HG02852 (cell line): ENCODE measurements at regions not wholly inside any gene's neighbourhood (a gene's known extent, or its start where the extent isn't known, plus 50 kb on each side); places are given as distances from the start of the nearest gene placed in this dataset.

Experiments used
- ATAC-seq: cut with Tn5 transposase; IDR thresholded peaks from one replicate; pipeline ENCODE4 v1.9.1; 2021; ENCODE audit warnings: mild to moderate bottlenecking, moderate library complexity; ENCODE audit not compliant: unreplicated experiment

GRCh38 chr16:49027420-49027819, 254.2 kb downstream of the CBLN1 start:
- ATAC-seq = no peak

GRCh38 chr16:49026566-49027181, 255.0 kb downstream of the CBLN1 start:
- ATAC-seq = no peak

- no peak for ATAC-seq
These were observed 256.7 kb downstream of the CBLN1 start for GRCh38 chr16:49024896-49025295.

GRCh38 chr16:49024016-49024415, 257.6 kb downstream of the CBLN1 start:
- ATAC-seq = no peak

DNA sequence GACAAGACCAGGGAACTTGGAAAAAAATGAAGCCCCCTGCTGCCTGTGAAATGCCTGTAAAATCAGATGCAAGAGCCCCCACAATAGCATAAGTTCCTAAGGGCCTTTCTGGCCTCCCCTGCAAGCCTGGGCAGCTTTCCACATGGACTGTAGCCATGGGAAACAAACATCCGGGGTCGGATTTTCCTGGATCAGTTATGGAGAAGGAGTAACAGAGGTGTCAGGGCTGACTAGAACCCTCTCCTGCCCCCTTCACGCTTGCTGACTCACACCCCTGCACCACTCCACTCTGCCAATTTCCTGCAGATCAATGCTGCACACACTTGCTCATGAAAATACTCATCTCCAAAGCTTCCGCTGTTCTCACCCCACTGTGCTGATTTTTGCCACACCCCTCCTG, 258.6 kb downstream of the CBLN1 start:
- ATAC-seq = no peak

DNA sequence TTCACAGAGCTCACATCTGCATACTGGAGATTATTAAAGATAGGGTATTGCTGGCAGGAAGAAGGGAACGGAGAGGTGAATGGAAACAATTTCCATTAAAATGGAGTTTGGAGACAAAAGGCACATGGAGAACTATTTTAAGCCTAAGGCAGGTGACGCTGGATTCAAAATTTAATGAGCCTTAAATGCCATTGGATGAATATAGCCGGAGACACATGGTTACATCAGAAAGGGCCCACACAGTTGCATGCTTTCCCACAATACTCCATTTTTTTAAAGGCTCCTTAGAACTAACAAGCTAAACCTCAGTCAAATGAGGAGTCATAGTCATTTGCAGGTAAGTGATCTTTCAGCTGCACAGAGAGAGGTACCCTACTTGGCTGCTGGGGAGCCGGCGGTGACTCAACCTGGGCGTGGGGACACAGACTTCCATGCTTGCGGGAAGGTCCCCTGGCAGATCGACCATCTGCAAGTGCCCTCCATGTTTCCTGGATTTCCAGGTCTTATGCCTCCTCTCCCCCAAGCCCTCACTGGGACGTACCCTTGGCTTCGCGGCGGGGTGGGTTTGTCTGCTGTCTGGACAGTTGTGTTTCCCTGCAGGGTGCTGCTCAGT, 259.2 kb downstream of the CBLN1 start:
- no peak for ATAC-seq

GRCh38 chr16:49021136-49021535, 260.5 kb downstream of the CBLN1 start:
- no peak for ATAC-seq

GRCh38 chr16:49020436-49020835, 261.2 kb downstream of the CBLN1 start:
- ATAC-seq = no peak

DNA sequence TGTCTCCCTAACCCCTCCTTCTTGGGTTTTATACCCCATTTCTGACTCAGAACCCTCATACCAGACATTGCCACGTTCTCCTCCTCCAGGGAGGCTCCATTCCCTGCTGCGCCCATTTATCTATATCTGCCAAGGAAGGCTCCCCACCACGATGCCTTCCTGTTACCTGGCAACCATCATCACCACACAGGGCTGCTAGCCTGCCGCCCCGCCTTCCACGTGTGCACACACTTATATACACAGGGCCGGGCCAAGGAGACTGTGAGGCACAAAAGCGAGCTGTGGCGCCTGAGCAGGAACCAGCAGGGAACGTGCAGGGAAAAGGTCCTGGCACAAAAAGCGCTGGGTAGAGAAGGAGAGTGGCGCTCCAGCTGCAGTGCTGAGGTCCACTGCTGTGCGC, 261.8 kb downstream of the CBLN1 start:
- ATAC-seq = no peak

- no peak for ATAC-seq
These were observed 262.5 kb downstream of the CBLN1 start for GRCh38 chr16:49019081-49019633.

- no peak for ATAC-seq
These were observed 263.2 kb downstream of the CBLN1 start for GRCh38 chr16:49018259-49018931.

DNA sequence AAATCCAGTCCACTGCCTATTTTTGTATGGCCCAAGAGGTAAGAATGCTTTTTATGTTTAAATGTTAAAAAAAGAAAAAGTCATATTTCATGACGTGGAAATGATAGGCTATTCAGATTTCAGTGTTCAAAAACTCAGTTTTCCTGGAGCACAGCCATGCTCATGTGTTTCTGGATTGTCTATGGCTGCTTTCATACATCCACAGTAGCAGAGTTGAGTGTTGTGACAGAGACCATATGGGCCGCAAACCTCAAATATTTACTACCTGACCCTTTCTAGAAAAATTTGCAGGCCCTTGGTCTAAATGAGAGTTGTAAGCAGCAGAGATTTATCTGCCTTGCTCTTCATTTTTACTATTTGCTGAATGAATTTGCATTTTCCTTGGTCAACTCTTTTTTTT, 264.1 kb downstream of the CBLN1 start:
- no peak for ATAC-seq

DNA sequence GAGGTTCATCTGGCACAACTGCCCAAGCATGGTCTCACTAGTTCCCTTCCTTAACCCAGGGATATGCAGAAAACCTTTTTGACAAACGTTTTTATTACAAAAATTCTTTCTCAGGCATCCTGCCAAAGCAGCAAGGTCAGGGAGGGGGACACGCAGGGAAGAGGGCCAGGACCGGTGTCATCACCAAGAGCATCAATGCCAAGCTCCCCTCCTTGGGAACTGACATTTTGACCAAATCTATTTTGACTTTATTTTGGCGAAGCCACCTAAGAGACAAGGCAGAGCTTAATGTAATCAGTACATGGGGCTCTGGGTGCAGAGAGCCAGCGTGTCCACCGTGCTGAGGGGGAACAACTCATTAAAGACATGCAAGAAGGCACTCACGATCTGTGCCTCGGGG, 265.2 kb downstream of the CBLN1 start:
- no peak for ATAC-seq

- no peak for ATAC-seq
These were observed 266.4 kb downstream of the CBLN1 start for GRCh38 chr16:49015225-49015592.

GRCh38 chr16:49014277-49015224, 267.1 kb downstream of the CBLN1 start:
- ATAC-seq = no peak

- no peak for ATAC-seq
These were observed 267.9 kb downstream of the CBLN1 start for GRCh38 chr16:49013727-49014080.

DNA sequence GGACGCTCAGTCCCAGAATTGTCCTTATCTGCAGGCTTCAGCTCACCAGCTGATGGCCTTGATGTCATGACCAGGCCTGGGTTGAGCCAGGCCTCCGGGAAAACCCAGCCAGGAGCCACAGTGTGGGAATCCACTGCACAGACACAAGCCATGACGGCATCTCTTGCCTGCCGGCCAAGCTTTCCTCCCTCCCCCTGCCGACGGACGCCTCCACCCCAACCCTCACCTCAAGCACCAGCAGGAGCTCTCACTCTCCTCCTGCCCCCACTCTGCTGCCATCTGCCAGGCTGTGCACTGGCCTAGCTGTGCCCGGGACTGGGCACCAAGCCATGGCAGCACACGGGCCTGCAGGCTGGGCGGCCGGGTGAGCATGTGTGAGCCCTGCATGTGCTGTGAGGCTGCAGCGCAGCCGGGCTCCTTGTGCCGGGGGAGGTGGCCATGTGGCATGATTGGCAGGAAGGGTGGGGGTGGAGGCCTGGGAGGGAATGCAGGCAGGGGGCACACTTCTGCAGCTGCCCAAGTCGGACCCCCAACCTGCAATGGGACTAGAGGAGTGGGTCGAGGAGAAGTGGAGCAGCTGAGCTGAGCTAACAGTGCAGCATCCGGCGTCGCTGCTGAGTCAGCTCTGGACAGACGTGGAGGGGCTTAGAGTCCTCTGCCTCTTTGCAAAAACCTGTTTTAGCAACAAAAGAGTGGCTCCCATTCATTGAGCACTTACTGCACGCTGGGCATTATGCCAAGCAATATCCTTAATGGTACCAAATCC, 268.5 kb downstream of the CBLN1 start:
- ATAC-seq = no peak

DNA sequence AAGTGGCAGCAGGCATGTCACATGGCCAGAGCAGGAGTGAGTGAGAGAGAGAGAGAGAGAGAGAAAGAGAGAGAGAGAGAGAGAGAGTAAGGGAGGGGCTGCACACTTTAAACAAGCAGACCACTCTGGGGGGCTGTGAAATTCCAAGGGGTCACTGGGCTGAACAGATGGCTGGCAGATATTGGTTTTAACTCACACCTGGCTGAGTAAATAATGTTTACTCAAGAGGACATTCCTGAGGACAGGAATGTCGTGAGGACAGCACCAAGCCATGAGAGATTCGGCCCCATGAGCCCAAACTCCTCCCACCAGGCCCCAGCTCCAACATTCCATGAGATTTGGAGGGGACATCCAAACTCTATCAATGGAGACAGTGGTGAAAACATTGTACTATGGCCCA, 269.7 kb downstream of the CBLN1 start:
- ATAC-seq = no peak

DNA sequence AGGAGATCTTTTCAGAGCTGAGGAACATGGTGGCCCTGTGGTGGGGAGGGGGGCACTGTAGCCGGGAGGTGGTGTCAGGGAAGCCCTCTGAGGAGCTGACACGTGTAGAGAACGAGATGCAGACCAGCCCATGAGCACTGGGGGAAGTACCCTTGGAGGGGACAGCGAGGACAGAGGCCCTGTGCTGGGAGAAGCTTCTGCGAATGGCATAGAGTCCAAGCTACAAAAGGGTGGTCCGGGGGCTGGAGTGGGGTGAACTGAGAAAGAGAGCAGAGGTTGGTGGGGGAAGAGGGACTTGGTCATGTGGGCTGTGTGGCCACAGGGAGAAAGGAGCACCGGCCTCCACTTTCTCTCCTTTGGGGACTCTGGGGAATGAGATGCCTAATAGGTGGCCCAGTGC, 270.8 kb downstream of the CBLN1 start:
- ATAC-seq = no peak

GRCh38 chr16:49010396-49010795, 271.2 kb downstream of the CBLN1 start:
- ATAC-seq = no peak
